Neural progenitor cell (in vitro differentiated cells): ENCODE measurements at regions not wholly inside any gene's neighbourhood (a gene's known extent, or its start where the extent isn't known, plus 50 kb on each side); places are given as distances from the start of the nearest gene placed in this dataset.
"Not testable (repeated sequence)": the region's sequence is repeated elsewhere in the genome, so short reads cannot be mapped to it uniquely, and the experiment has no call there.

Experiments used
- DNase-seq: peaks from one replicate; pipeline ENCODE4 v3.0.0-alpha.2; 2016; ENCODE audit warnings: low spot score
- H2AFZ ChIP-seq: fragments of 200-600 bp; sonication (generic); replicated peaks from 2 replicates; pipeline ENCODE4 v1.6.1; 2016; ENCODE audit warnings: antibody characterized with exemption
- H3F3A ChIP-seq: fragments of 200-600 bp; sonication (generic); 2 replicates; pipeline ENCODE4 v1.6.1; 2016; ENCODE audit warnings: antibody characterized with exemption, low read depth
- H3K27ac ChIP-seq: fragments of 200-600 bp; sonication (generic); 2 replicates; pipeline ENCODE4 v1.5.1; 2016; ENCODE audit warnings: mild to moderate bottlenecking
- H3K27me3 ChIP-seq: fragments of 200-600 bp; sonication (generic); 2 replicates; pipeline ENCODE4 v1.6.1; 2016; ENCODE audit warnings: mild to moderate bottlenecking, moderate library complexity
- H3K36me3 ChIP-seq: fragments of 200-600 bp; sonication (generic); 2 replicates; pipeline ENCODE4 v1.5.1; 2016
- H3K4me1 ChIP-seq: fragments of 200-600 bp; sonication (generic); 2 replicates; pipeline ENCODE4 v1.6.1; 2016; ENCODE audit warnings: mixed run types
- H3K4me2 ChIP-seq: fragments of 200-600 bp; sonication (generic); 2 replicates; pipeline ENCODE4 v1.6.1; 2016
- H3K4me3 ChIP-seq: fragments of 200-600 bp; sonication (generic); 2 replicates; pipeline ENCODE4 v1.5.1; 2016
- H3K79me2 ChIP-seq: fragments of 200-600 bp; sonication (generic); 2 replicates; pipeline ENCODE4 v1.6.1; 2016; ENCODE audit warnings: low read depth
- H3K9ac ChIP-seq: fragments of 200-600 bp; sonication (generic); 2 replicates; pipeline ENCODE4 v1.6.1; 2016
- H3K9me3 ChIP-seq: fragments of 200-600 bp; sonication (generic); 2 replicates; pipeline ENCODE4 v1.5.1; 2016; ENCODE audit warnings: low read depth
- H4K20me1 ChIP-seq: fragments of 200-600 bp; sonication (generic); 2 replicates; pipeline ENCODE4 v1.6.1; 2016; ENCODE audit warnings: low read depth
- H3K27ac Mint-ChIP-seq: 3 replicates; pipeline ENCODE4 v1.8.0; 2021; ENCODE audit warnings: mixed read lengths
- H3K27me3 Mint-ChIP-seq: 2 replicates; pipeline ENCODE4 v1.8.0; 2022; ENCODE audit warnings: low read depth, mild to moderate bottlenecking, inconsistent platforms, moderate library complexity, mixed read lengths; ENCODE audit not compliant: insufficient read depth
- H3K36me3 Mint-ChIP-seq: 3 replicates; pipeline ENCODE4 v1.8.0; 2021; ENCODE audit warnings: mixed read lengths
- H3K4me1 Mint-ChIP-seq: 3 replicates; pipeline ENCODE4 v1.8.0; 2021; ENCODE audit warnings: mixed read lengths
- H3K4me3 Mint-ChIP-seq: 3 replicates; pipeline ENCODE4 v1.8.0; 2021; ENCODE audit warnings: mild to moderate bottlenecking, moderate library complexity, mixed read lengths
- H3K9me3 Mint-ChIP-seq: 3 replicates; pipeline ENCODE4 v1.8.0; 2020; ENCODE audit warnings: mixed read lengths
- EZH2 ChIP-seq: fragments of 200-600 bp; sonication (generic); IDR thresholded peaks from 2 replicates; pipeline ENCODE4 v1.6.1; 2017; ENCODE audit warnings: antibody characterized with exemption, mild to moderate bottlenecking, moderate library complexity
- EZH2phosphoT487 ChIP-seq: fragments of 200-600 bp; sonication (generic); IDR thresholded peaks from 2 replicates; pipeline ENCODE4 v1.6.1; 2017; ENCODE audit warnings: antibody characterized with exemption
- TF ChIP-seq, protein P1 (sequence below): fragments of 200-600 bp; sonication (generic); IDR thresholded peaks from 2 replicates; pipeline ENCODE4 v1.5.1; 2017; ENCODE audit warnings: antibody characterized with exemption, mild to moderate bottlenecking

DNA sequence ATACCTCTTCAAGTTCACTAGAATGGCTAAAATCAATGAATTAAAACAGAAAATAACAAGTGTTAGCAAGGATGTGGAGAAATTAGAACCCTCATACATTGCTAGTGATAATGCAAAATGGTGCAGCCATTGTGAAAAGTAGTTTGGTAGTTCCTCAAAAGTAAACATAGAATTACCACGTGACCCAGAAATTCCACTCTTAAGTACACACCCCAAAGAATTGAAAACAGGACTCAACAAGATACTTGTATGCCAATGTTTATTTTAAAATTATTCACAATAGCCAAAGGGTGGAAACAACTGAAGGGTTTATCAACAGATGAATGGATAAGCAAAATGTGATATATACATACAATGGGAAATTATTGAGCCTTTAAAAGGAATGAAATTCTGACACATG, 70.3 kb downstream of the BARX1 start:
- H3F3A ChIP-seq = no peaks in the 10 kb centered on the region
- H3K79me2 ChIP-seq = no peaks in the 10 kb centered on the region
- no peak overlapping the region for H3K9ac ChIP-seq
- TF ChIP-seq, protein P1, sequence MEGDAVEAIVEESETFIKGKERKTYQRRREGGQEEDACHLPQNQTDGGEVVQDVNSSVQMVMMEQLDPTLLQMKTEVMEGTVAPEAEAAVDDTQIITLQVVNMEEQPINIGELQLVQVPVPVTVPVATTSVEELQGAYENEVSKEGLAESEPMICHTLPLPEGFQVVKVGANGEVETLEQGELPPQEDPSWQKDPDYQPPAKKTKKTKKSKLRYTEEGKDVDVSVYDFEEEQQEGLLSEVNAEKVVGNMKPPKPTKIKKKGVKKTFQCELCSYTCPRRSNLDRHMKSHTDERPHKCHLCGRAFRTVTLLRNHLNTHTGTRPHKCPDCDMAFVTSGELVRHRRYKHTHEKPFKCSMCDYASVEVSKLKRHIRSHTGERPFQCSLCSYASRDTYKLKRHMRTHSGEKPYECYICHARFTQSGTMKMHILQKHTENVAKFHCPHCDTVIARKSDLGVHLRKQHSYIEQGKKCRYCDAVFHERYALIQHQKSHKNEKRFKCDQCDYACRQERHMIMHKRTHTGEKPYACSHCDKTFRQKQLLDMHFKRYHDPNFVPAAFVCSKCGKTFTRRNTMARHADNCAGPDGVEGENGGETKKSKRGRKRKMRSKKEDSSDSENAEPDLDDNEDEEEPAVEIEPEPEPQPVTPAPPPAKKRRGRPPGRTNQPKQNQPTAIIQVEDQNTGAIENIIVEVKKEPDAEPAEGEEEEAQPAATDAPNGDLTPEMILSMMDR = no peak
- TF ChIP-seq EZH2 = no peak
- no peak for TF ChIP-seq EZH2phosphoT487
- H3K9me3 ChIP-seq = no peaks in the 10 kb centered on the region
- no peaks in the 10 kb centered on the region for H3K36me3 ChIP-seq
- Mint-ChIP-seq H3K27me3 (peaks cover 9% of the 10 kb centered on the region), H3K27ac (no peak overlapping the region), H3K4me3 (no peak overlapping the region), H3K36me3 (no peaks in the 10 kb centered on the region), H3K9me3 (peaks cover 2% of the 10 kb centered on the region), H3K4me1 (no peaks in the 10 kb centered on the region)
- no peaks in the 10 kb centered on the region for H4K20me1 ChIP-seq
- H3K4me2 ChIP-seq = no peak overlapping the region
- H3K27ac ChIP-seq = no peak overlapping the region
- no peak overlapping the region for H2AFZ ChIP-seq
- H3K27me3 ChIP-seq = no peaks in the 10 kb centered on the region
- no peak overlapping the region for H3K4me3 ChIP-seq
- DNase-seq = no peak
- H3K4me1 ChIP-seq = no peaks in the 10 kb centered on the region

DNA sequence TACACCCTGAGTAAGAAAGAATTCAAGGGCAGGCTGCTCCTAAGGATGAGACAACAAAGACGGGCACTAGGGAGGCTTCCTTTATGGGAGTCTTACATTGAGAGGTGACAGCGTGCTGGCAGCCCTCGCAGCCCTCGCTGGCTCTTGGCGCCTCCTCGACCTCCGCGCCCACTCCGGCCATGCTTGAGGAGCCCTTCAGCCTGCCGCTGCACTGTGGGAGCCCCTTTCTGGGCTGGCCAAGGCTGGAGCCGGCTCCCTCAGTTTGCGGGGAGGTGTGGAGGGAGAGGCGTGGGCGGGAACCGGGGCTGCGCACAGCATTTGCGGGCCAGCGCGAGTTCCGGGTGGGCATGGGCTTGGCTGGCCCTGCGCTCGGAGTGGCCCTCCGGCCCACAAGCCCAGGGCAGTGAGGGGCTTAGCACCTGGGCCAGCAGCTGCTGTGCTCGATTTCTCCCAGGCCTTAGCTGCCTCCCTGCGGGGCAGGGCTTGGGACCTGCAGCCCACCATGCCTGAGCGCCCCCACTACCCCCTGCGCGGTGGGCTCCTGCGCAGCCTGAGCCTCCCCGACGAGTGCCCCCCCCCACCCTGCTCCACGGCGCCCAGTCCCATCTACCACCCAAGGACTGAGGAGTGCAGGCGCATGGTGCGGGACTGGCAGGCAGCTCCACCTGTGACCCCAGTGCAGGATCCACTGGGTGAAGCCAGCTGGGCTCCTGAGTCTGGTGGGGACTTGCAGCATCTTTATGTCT, 75.3 kb downstream of the BARX1 start:
- peaks cover 11% of the 10 kb centered on the region for H3K9me3 Mint-ChIP-seq
- not testable (repeated sequence) for H3K79me2 ChIP-seq, H3K4me1 Mint-ChIP-seq, H3F3A ChIP-seq, H3K4me3 Mint-ChIP-seq, H3K36me3 ChIP-seq, H3K27ac ChIP-seq, H3K36me3 Mint-ChIP-seq, H3K27me3 ChIP-seq, H3K4me3 ChIP-seq, H4K20me1 ChIP-seq, DNase-seq, H3K4me2 ChIP-seq, H3K27me3 Mint-ChIP-seq, H2AFZ ChIP-seq, H3K4me1 ChIP-seq, H3K9ac ChIP-seq, H3K27ac Mint-ChIP-seq
- H3K9me3 ChIP-seq = peaks cover 19% of the 10 kb centered on the region

DNA sequence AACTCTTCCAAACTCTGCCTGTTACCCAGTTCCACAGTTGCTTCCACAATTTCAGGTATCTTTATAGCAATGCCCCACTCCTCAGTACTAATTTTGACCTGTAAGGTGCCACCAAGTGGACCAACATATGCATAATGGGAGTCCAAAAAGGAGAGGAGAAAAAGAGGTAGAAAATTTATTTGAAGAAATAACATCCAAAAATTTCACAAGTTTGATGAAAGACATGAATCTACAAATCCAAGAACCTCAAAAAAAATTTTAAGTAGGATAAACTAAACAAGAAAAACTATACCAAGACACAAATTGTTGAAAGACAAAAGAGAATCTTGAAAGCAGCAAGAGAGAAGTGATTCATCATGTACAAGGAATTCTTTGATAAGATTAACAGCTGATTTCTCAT, 79.8 kb downstream of the BARX1 start:
- Mint-ChIP-seq H3K27me3 (peaks cover 6% of the 10 kb centered on the region), H3K4me3 (no peak overlapping the region), H3K9me3 (peaks cover 22% of the 10 kb centered on the region), H3K36me3 (no peaks in the 10 kb centered on the region), H3K27ac (no peak overlapping the region), H3K4me1 (peaks cover 2% of the 10 kb centered on the region)
- DNase-seq = no peak
- TF ChIP-seq EZH2 (no peak), EZH2phosphoT487 (no peak)
- TF ChIP-seq, protein P1 = no peak
- Histone ChIP-seq H3K9ac (no peak overlapping the region), H3K4me3 (no peak overlapping the region), H4K20me1 (no peaks in the 10 kb centered on the region), H3K4me1 (no peaks in the 10 kb centered on the region), H3K27ac (no peak overlapping the region), H3K9me3 (peaks cover 31% of the 10 kb centered on the region), H2AFZ (no peak overlapping the region), H3K4me2 (no peak overlapping the region), H3F3A (no peaks in the 10 kb centered on the region), H3K36me3 (no peaks in the 10 kb centered on the region), H3K79me2 (no peaks in the 10 kb centered on the region), H3K27me3 (no peaks in the 10 kb centered on the region)

DNA sequence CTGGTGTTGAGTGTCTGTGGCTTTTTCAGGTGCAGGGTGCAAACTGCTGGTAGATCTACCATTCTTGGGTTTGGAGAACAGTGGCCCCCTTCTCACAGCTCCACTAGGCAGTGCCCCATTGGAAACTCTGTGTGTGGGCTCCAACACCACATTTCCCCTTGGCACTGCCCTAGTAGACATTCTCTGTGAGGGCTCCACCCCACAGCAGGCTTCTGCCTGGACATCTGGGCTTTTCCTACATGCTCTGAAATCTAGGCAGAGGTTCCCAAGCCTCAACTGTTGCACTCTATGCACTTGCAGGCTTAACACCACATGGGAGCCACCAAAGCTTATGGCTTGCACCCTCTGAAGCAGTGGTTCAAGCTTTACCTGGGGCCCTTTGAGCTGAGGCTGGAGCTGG, 80.9 kb downstream of the BARX1 start:
- Histone ChIP-seq H3K4me3 (no peak overlapping the region), H3K27me3 (no peaks in the 10 kb centered on the region), H2AFZ (no peak overlapping the region), H3K9me3 (peaks cover 31% of the 10 kb centered on the region), H3K9ac (no peak overlapping the region), H3K36me3 (no peaks in the 10 kb centered on the region), H3K4me1 (peaks cover 5% of the 10 kb centered on the region), H3F3A (no peaks in the 10 kb centered on the region), H3K4me2 (no peak overlapping the region), H3K79me2 (no peaks in the 10 kb centered on the region), H4K20me1 (no peaks in the 10 kb centered on the region), H3K27ac (no peak overlapping the region)
- no peak overlapping the region for H3K27ac Mint-ChIP-seq
- peaks cover 22% of the 10 kb centered on the region for H3K9me3 Mint-ChIP-seq
- no peak for TF ChIP-seq EZH2phosphoT487
- no peak for DNase-seq
- H3K4me3 Mint-ChIP-seq = no peak overlapping the region
- H3K27me3 Mint-ChIP-seq = peaks cover 8% of the 10 kb centered on the region
- H3K36me3 Mint-ChIP-seq = no peaks in the 10 kb centered on the region
- peaks cover 7% of the 10 kb centered on the region for H3K4me1 Mint-ChIP-seq
